HCT116 (cell line): ENCODE measurements at regions not wholly inside any gene's neighbourhood (a gene's known extent, or its start where the extent isn't known, plus 50 kb on each side); places are given as distances from the start of the nearest gene placed in this dataset.

Source experiments
- ATAC-seq: fragments of 200-7000 bp; cut with Tn5 transposase; 2 replicates; pipeline ENCODE4 v1.9.1; 2020; ENCODE audit warnings: mild to moderate bottlenecking, moderate library complexity
- BruUV-seq: library from RNA; stranded (reverse); fragments of 400-500 nt; replicated peaks from 2 replicates; lab custom pipeline; 2021; lab: Mats Ljungman, UMichigan
- CTCF ChIA-PET: fragments of 300-600 bp; sonication (Branson Sonifier 250); formaldehyde crosslinking; loops from one replicate; lab custom pipeline; 2021; ENCODE audit warnings: antibody characterized with exemption; lab: Charles Lee
- POLR2A ChIA-PET: fragments of 300-600, 350-600 bp; sonication (Branson Sonifier 250); formaldehyde crosslinking; loops from one replicate; lab custom pipeline; 2021; ENCODE audit warnings: antibody characterized with exemption; lab: Charles Lee
- RAD21 ChIA-PET, 2 experiments: fragments of 300-600 bp; sonication (Branson Sonifier 250); formaldehyde crosslinking; loops; one replicate each; lab custom pipeline; 2023; ENCODE audit warnings: low total read pairs in 2 of 2; ENCODE audit not compliant: uncharacterized antibody in 2 of 2, unreplicated experiment in 2 of 2, low non-redundant PET in 1 of 2; lab: Charles Lee
- DNase-seq: peaks from one replicate; pipeline ENCODE4 v3.0.0-alpha.2; 2010; ENCODE audit warnings: low read depth, low spot score
- H2AFZ ChIP-seq: fragments of 200-600 bp; shearing (Covaris generic), sonication (generic); 2 replicates; pipeline ENCODE4 v1.6.1; 2017; ENCODE audit warnings: low read depth, mixed run types, mixed read lengths, antibody characterized with exemption, low read length; ENCODE audit not compliant: poor library complexity, severe bottlenecking
- H3K27ac ChIP-seq: 2 replicates; pipeline ENCODE4 v1.5.1; 2012; ENCODE audit warnings: low read depth, low read length
- H3K27me3 ChIP-seq: fragments of 200-600 bp; sonication (generic); 2 replicates; pipeline ENCODE4 v1.6.1; 2016; ENCODE audit warnings: mixed run types, low read length, mixed read lengths; ENCODE audit not compliant: insufficient read depth
- H3K36me3 ChIP-seq, 2 experiments: fragments of 200-500 bp in 1 of 2; fragments of 200-600 bp in 1 of 2; sonication (Bioruptor generic) in 1 of 2; sonication (generic) in 1 of 2; 2 replicates each; pipeline versions ENCODE4 v1.5.1 to v1.6.1; 2014 to 2016; ENCODE audit warnings: low read length in 2 of 2, inconsistent platforms in 1 of 2, mixed read lengths in 1 of 2, mixed run types in 1 of 2; ENCODE audit not compliant: insufficient read depth in 2 of 2, control insufficient read depth in 1 of 2
- H3K4me1 ChIP-seq, 2 experiments: fragments of 200-600 bp in 1 of 2; sonication (generic) in 1 of 2; 2 replicates each; pipeline versions ENCODE4 v1.5.1 to v1.6.1; 2012 to 2017; ENCODE audit warnings: low read length in 2 of 2, inconsistent platforms in 1 of 2, mild to moderate bottlenecking in 1 of 2, mixed read lengths in 1 of 2, mixed run types in 1 of 2, moderate library complexity in 1 of 2; ENCODE audit not compliant: insufficient read depth in 2 of 2, control insufficient read depth in 1 of 2
- H3K4me2 ChIP-seq: fragments of 200-600 bp; sonication (generic); 2 replicates; pipeline ENCODE4 v1.6.1; 2017; ENCODE audit warnings: mixed run types, low read length, mixed read lengths
- H3K4me3 ChIP-seq, 2 experiments: fragments of 200-600 bp in 1 of 2; sonication (generic) in 1 of 2; replicated peaks in 1 of 2; 2 replicates each; pipeline ENCODE4 v1.5.1; 2011 to 2016; ENCODE audit warnings: low read length in 2 of 2, control low read depth in 1 of 2, low read depth in 1 of 2, mild to moderate bottlenecking in 1 of 2, mixed read lengths in 1 of 2, mixed run types in 1 of 2
- H3K79me2 ChIP-seq: fragments of 200-600 bp; sonication (generic); 2 replicates; pipeline ENCODE4 v1.6.1; 2017; ENCODE audit warnings: mild to moderate bottlenecking, mixed run types, low read length, moderate library complexity, mixed read lengths; ENCODE audit not compliant: insufficient read depth
- H3K9ac ChIP-seq: fragments of 200-600 bp; sonication (generic); 2 replicates; pipeline ENCODE4 v1.6.1; 2016; ENCODE audit warnings: low read length, mixed read lengths
- H3K9me2 ChIP-seq: fragments of 200-600 bp; sonication (generic), shearing (Covaris generic); 2 replicates; pipeline ENCODE4 v1.6.1; 2017; ENCODE audit warnings: mixed run types, mild to moderate bottlenecking, moderate library complexity; ENCODE audit not compliant: insufficient read depth
- H3K9me3 ChIP-seq, 2 experiments: fragments of 200-500 bp in 1 of 2; fragments of 200-600 bp in 1 of 2; sonication (Bioruptor generic) in 1 of 2; sonication (generic) in 1 of 2; 2 replicates each; pipeline ENCODE4 v1.6.1; 2014 to 2017; ENCODE audit warnings: low read length in 2 of 2, mixed read lengths in 2 of 2, inconsistent platforms in 1 of 2, low read depth in 1 of 2, mild to moderate bottlenecking in 1 of 2, mixed run types in 1 of 2, moderate library complexity in 1 of 2; ENCODE audit not compliant: control insufficient read depth in 1 of 2, insufficient read depth in 1 of 2
- H4K20me1 ChIP-seq: fragments of 200-600 bp; sonication (generic), shearing (Covaris generic); 2 replicates; pipeline ENCODE4 v1.6.1; 2017; ENCODE audit warnings: mixed run types, mild to moderate bottlenecking, moderate library complexity; ENCODE audit not compliant: insufficient read depth
- CBX3 ChIP-seq: IDR thresholded peaks from 2 replicates; pipeline ENCODE4 v1.6.1; 2012; ENCODE audit warnings: low read depth
- CEBPB ChIP-seq: IDR thresholded peaks from 2 replicates; pipeline ENCODE4 v1.6.1; 2012; ENCODE audit warnings: low read depth
- CTCF ChIP-seq, 3 experiments: fragments of 200-600 bp in 1 of 3; sonication (generic) in 1 of 3; IDR thresholded peaks in 2 of 3; conservative IDR thresholded peaks in 1 of 3; 2 replicates each; pipeline ENCODE4 v1.5.1; 2012 to 2017; ENCODE audit warnings: low read depth in 2 of 3, low read length in 2 of 3, antibody characterized with exemption in 1 of 3, borderline replicate concordance in 1 of 3, control low read depth in 1 of 3, mild to moderate bottlenecking in 1 of 3, mixed read lengths in 1 of 3, mixed run types in 1 of 3, moderate library complexity in 1 of 3; ENCODE audit not compliant: insufficient read depth in 1 of 3
- EGR1 ChIP-seq: IDR thresholded peaks from 2 replicates; pipeline ENCODE4 v1.6.1; 2012; ENCODE audit warnings: low read depth
- ELF1 ChIP-seq: IDR thresholded peaks from 2 replicates; pipeline ENCODE4 v1.6.1; 2012; ENCODE audit warnings: low read depth, borderline replicate concordance
- EZH2 ChIP-seq: fragments of 200-600 bp; sonication (generic); IDR thresholded peaks from 2 replicates; pipeline ENCODE4 v1.6.1; 2017; ENCODE audit warnings: antibody characterized with exemption, mixed run types
- FOSL1 ChIP-seq: IDR thresholded peaks from 2 replicates; pipeline ENCODE4 v1.6.1; 2012; ENCODE audit warnings: low read depth
- JUND ChIP-seq: IDR thresholded peaks from 2 replicates; pipeline ENCODE4 v1.6.1; 2012
- MAX ChIP-seq: IDR thresholded peaks from 2 replicates; pipeline ENCODE4 v1.6.1; 2012
- POLR2A ChIP-seq: IDR thresholded peaks from 2 replicates; pipeline ENCODE4 v1.7.0; 2011; ENCODE audit warnings: borderline replicate concordance; ENCODE audit not compliant: insufficient read depth, insufficient read length; ENCODE audit errors: extremely low read depth
- POLR2AphosphoS5 ChIP-seq: IDR thresholded peaks from 2 replicates; pipeline ENCODE4 v1.6.1; 2011; ENCODE audit warnings: mild to moderate bottlenecking, low read depth, low read length, moderate library complexity
- RAD21 ChIP-seq: IDR thresholded peaks from 2 replicates; pipeline ENCODE4 v1.6.1; 2012; ENCODE audit warnings: low read depth, mild to moderate bottlenecking
- SP1 ChIP-seq: IDR thresholded peaks from 2 replicates; pipeline ENCODE4 v1.6.1; 2012; ENCODE audit warnings: low read depth
- SRF ChIP-seq: IDR thresholded peaks from 2 replicates; pipeline ENCODE4 v1.6.1; 2012; ENCODE audit warnings: low read depth
- TCF7L2 ChIP-seq: IDR thresholded peaks from 2 replicates; pipeline ENCODE4 v1.7.0; 2011; ENCODE audit warnings: borderline replicate concordance, inconsistent platforms; ENCODE audit not compliant: insufficient read depth, insufficient read length; ENCODE audit errors: extremely low read depth
- YY1 ChIP-seq: IDR thresholded peaks from 2 replicates; pipeline ENCODE4 v1.6.1; 2011; ENCODE audit warnings: low read length, low read depth, moderate library complexity, mild to moderate bottlenecking; ENCODE audit not compliant: insufficient replicate concordance; ENCODE audit errors: extremely low read depth
- ZFX ChIP-seq: fragments of 450-650 bp; IDR thresholded peaks from 2 replicates; pipeline ENCODE4 v1.6.1; 2017
- ZNF274 ChIP-seq: fragments of 200-500 bp; sonication (Bioruptor generic); IDR thresholded peaks from 2 replicates; pipeline ENCODE4 v1.6.1; 2014; ENCODE audit warnings: mild to moderate bottlenecking, low read depth, low read length, inconsistent platforms
- intact Hi-C: fragments of 100-400 bp; cut with micrococcal nuclease; formaldehyde crosslinking; loops from 2 replicates; pipeline ENCODE4 v1.10.0; 2022

- Histone ChIP-seq H3K4me2 (no peak overlapping the region), H3K79me2 (no peaks in the 10 kb centered on the region), H3K9me3 (no peaks in the 10 kb centered on the region), H3K27ac (no peak overlapping the region), H3K27me3 (no peaks in the 10 kb centered on the region), H3K36me3 (no peaks in the 10 kb centered on the region), H2AFZ (no peak overlapping the region), H3K4me3 (no peak overlapping the region), H3K9me2 (no peaks in the 10 kb centered on the region), H4K20me1 (no peaks in the 10 kb centered on the region), H3K4me1 (no peaks in the 10 kb centered on the region), H3K9ac (no peak overlapping the region)
- no peak for DNase-seq
- no TSS peak for BruUV-seq
- intact Hi-C loops = no loop called here
- ChIA-PET RAD21 (no interaction called here), CTCF (no interaction called here), POLR2A (no interaction called here)
- TF ChIP-seq ZFX (no peak), EZH2 (no peak), POLR2AphosphoS5 (no peak), RAD21 (no peak), ZNF274 (no peak), CTCF (IDR thresholded peaks at IDR 0.05 in 2 of 3, conservative IDR thresholded peaks at IDR 0.05 in 1 of 3; ENCODE audit: borderline replicate concordance in 1 of 3, insufficient read depth in 1 of 3, low read depth in 2 of 3, low read length in 2 of 3) (no peak), JUND (no peak)
- no peak for ATAC-seq
These were observed 146.7 kb upstream of the COL5A1 start for GRCh38 chr9:134494905-134495304.

GRCh38 chr9:134495881-134496412, 145.7 kb upstream of the COL5A1 start:
- Histone ChIP-seq H3K4me1 (no peaks in the 10 kb centered on the region), H2AFZ (no peak overlapping the region), H3K27ac (no peak overlapping the region), H3K9ac (no peak overlapping the region), H3K36me3 (no peaks in the 10 kb centered on the region), H3K9me2 (no peaks in the 10 kb centered on the region), H3K9me3 (no peaks in the 10 kb centered on the region), H3K79me2 (no peaks in the 10 kb centered on the region), H3K4me3 (no peak overlapping the region), H4K20me1 (no peaks in the 10 kb centered on the region), H3K4me2 (no peak overlapping the region), H3K27me3 (no peaks in the 10 kb centered on the region)
- CTCF ChIA-PET = no interaction called here
- DNase-seq = no peak
- POLR2A ChIA-PET = no interaction called here
- intact Hi-C loops = no loop called here
- BruUV-seq = no TSS peak
- ATAC-seq = no peak
- RAD21 ChIA-PET = no interaction called here
- TF ChIP-seq SRF (no peak), CEBPB (no peak), CTCF (IDR thresholded peaks at IDR 0.05 in 2 of 3, conservative IDR thresholded peaks at IDR 0.05 in 1 of 3; ENCODE audit: borderline replicate concordance in 1 of 3, insufficient read depth in 1 of 3, low read depth in 2 of 3, low read length in 2 of 3) (no peak), MAX (no peak), POLR2A (no peak), CBX3 (no peak), TCF7L2 (no peak), ZNF274 (no peak), YY1 (no peak), ELF1 (no peak), SP1 (no peak), POLR2AphosphoS5 (no peak), FOSL1 (no peak), ZFX (no peak), EGR1 (no peak)
